A673 (cell line): ENCODE measurements at regions not wholly inside any gene's neighbourhood (a gene's known extent, or its start where the extent isn't known, plus 50 kb on each side); places are given as distances from the start of the nearest gene placed in this dataset.

Experiments
- BruUV-seq: library from RNA; stranded (reverse); fragments of 400-500 nt; replicated peaks from 2 replicates; lab custom pipeline; 2021; lab: Mats Ljungman, UMichigan
- CTCF ChIA-PET: fragments of 300-600 bp; sonication (Branson Sonifier 250); formaldehyde crosslinking; loops from one replicate; lab custom pipeline; 2022; ENCODE audit warnings: antibody characterized with exemption; lab: Charles Lee
- POLR2A ChIA-PET: fragments of 300-600 bp; sonication (Branson Sonifier 250); formaldehyde crosslinking; loops from one replicate; lab custom pipeline; 2022; ENCODE audit warnings: antibody characterized with exemption; ENCODE audit not compliant: low non-redundant PET; lab: Charles Lee
- DNase-seq: peaks from one replicate; pipeline ENCODE4 v3.0.0-alpha.2; 2015; ENCODE audit warnings: low spot score
- H3K27ac ChIP-seq: fragments of 200-600 bp; sonication (generic); 2 replicates; pipeline ENCODE4 v1.5.1; 2016; ENCODE audit warnings: mixed run types, low read depth, mild to moderate bottlenecking, mixed read lengths, antibody characterized with exemption, low read length; ENCODE audit not compliant: poor library complexity, severe bottlenecking
- H3K27me3 ChIP-seq: fragments of 200-600 bp; sonication (generic); replicated peaks from 2 replicates; pipeline ENCODE4 v1.6.1; 2017; ENCODE audit warnings: mixed run types, low read depth, mild to moderate bottlenecking, mixed read lengths, antibody characterized with exemption, low read length; ENCODE audit not compliant: insufficient read depth, poor library complexity
- H3K36me3 ChIP-seq: fragments of 200-600 bp; sonication (generic); 2 replicates; pipeline ENCODE4 v1.6.1; 2016; ENCODE audit warnings: mixed run types, mild to moderate bottlenecking, mixed read lengths, antibody characterized with exemption, low read length; ENCODE audit not compliant: insufficient read depth, poor library complexity, severe bottlenecking
- H3K4me1 ChIP-seq: fragments of 200-600 bp; sonication (generic); 2 replicates; pipeline ENCODE4 v1.6.1; 2017; ENCODE audit warnings: mixed run types, mild to moderate bottlenecking, mixed read lengths, antibody characterized with exemption, low read length; ENCODE audit not compliant: insufficient read depth, poor library complexity, severe bottlenecking
- H3K4me3 ChIP-seq: fragments of 200-600 bp; sonication (generic); 2 replicates; pipeline ENCODE4 v1.5.1; 2016; ENCODE audit warnings: low read depth, mixed run types, mild to moderate bottlenecking, mixed read lengths, low read length; ENCODE audit not compliant: poor library complexity, severe bottlenecking
- H3K9me3 ChIP-seq: fragments of 200-600 bp; sonication (generic); 2 replicates; pipeline ENCODE4 v1.6.1; 2016; ENCODE audit warnings: mixed run types, low read depth, mild to moderate bottlenecking, mixed read lengths, antibody characterized with exemption, low read length; ENCODE audit not compliant: poor library complexity, severe bottlenecking
- CTCF ChIP-seq: fragments of 300-800, 200-600 bp; sonication (generic); conservative IDR thresholded peaks from 2 replicates; pipeline ENCODE4 v1.5.1; 2017; ENCODE audit warnings: low read depth, mild to moderate bottlenecking, antibody characterized with exemption, low read length, moderate library complexity, mixed read lengths
- EZH2 ChIP-seq: fragments of 200-600 bp; sonication (generic); IDR thresholded peaks from 2 replicates; pipeline ENCODE4 v1.6.1; 2017; ENCODE audit warnings: borderline replicate concordance, low read depth, mild to moderate bottlenecking, mixed read lengths, antibody characterized with exemption, low read length; ENCODE audit not compliant: poor library complexity, severe bottlenecking
- intact Hi-C: fragments of 100-400 bp; cut with micrococcal nuclease; formaldehyde crosslinking; loops from one replicate; pipeline ENCODE4 v1.10.0; 2022; ENCODE audit not compliant: unreplicated experiment

GRCh38 chr13:34750078-34750931, 191.8 kb upstream of the NBEA start:
- CTCF ChIA-PET, result no interaction called here
- Histone ChIP-seq H3K36me3 (no peaks in the 10 kb centered on the region), H3K27me3 (no peaks in the 10 kb centered on the region), H3K27ac (no peak overlapping the region), H3K9me3 (no peaks in the 10 kb centered on the region), H3K4me1 (no peaks in the 10 kb centered on the region), H3K4me3 (no peak overlapping the region)
- no peak for DNase-seq
- no TSS peak for BruUV-seq
- no peak for TF ChIP-seq CTCF
- TF ChIP-seq EZH2, result no peak
- POLR2A ChIA-PET, result no interaction called here
- intact Hi-C loops, result no loop called here

DNA sequence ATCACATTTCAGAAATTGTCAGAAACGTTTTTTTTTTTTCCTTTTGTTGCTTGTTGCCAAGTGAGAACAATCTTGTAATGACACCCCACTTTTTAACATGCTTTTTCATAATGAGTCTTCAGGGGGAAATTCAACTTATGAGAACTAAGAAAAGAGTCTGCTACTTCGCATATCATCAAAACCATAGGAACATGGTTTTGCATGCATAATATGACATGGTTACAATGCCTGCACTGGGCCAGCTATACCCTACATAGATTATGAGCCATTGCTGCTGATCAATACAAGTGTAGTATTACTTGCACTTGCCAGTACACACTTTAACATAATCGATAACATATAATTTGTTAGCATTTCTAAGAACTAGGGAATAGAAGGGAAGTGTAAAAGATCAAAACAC, 191.0 kb upstream of the NBEA start:
- H3K27me3 ChIP-seq, result no peaks in the 10 kb centered on the region
- H3K9me3 ChIP-seq, result no peaks in the 10 kb centered on the region
- intact Hi-C loops, result no loop called here
- BruUV-seq, result no TSS peak
- CTCF ChIA-PET, result no interaction called here
- no peaks in the 10 kb centered on the region for H3K36me3 ChIP-seq
- H3K4me3 ChIP-seq, result no peak overlapping the region
- H3K4me1 ChIP-seq, result no peaks in the 10 kb centered on the region
- no peak for DNase-seq
- no peak for TF ChIP-seq EZH2
- no peak for TF ChIP-seq CTCF
- no peak overlapping the region for H3K27ac ChIP-seq
- POLR2A ChIA-PET, result no interaction called here

- intact Hi-C loops, result no loop called here
- ChIA-PET CTCF (no interaction called here), POLR2A (no interaction called here)
- H3K27ac ChIP-seq, result no peak overlapping the region
- H3K27me3 ChIP-seq, result no peaks in the 10 kb centered on the region
- TF ChIP-seq EZH2 (no peak), CTCF (no peak)
- BruUV-seq, result no TSS peak
- no peaks in the 10 kb centered on the region for H3K36me3 ChIP-seq
- H3K9me3 ChIP-seq, result no peaks in the 10 kb centered on the region
- DNase-seq, result no peak
- H3K4me1 ChIP-seq, result no peaks in the 10 kb centered on the region
- H3K4me3 ChIP-seq, result no peak overlapping the region
Observed at GRCh38 chr13:34751492-34751891, 190.6 kb upstream of the NBEA start.
